T1000 (cell line): ENCODE measurements at regions not wholly inside any gene's neighbourhood (a gene's known extent, or its start where the extent isn't known, plus 50 kb on each side); places are given as distances from the start of the nearest gene placed in this dataset.

Experiments used
- DNase-seq: peaks from one replicate; lab custom pipeline; 2025; ENCODE audit warnings: mixed read lengths; lab: John Stamatoyannopoulos, UW

- no peak for DNase-seq
Observed at GRCh38 chr3:135800071-135800549, 165.4 kb upstream of the PPP2R3A start.

GRCh38 chr3:135801018-135801417, 164.5 kb upstream of the PPP2R3A start:
- no peak for DNase-seq

GRCh38 chr3:135802171-135802570, 163.4 kb upstream of the PPP2R3A start:
- DNase-seq: no peak

GRCh38 chr3:135803028-135803692, 162.4 kb upstream of the PPP2R3A start:
- no peak for DNase-seq

- no peak for DNase-seq
Observed at GRCh38 chr3:135805752-135806151, 159.8 kb upstream of the PPP2R3A start.

GRCh38 chr3:135806317-135806716, 159.2 kb upstream of the PPP2R3A start:
- no peak for DNase-seq

- no peak for DNase-seq
Observed at GRCh38 chr3:135807879-135808278, 157.6 kb upstream of the PPP2R3A start.

GRCh38 chr3:135809021-135809634, 156.4 kb upstream of the PPP2R3A start:
- DNase-seq: no peak

GRCh38 chr3:135811651-135812050, 153.9 kb upstream of the PPP2R3A start:
- no peak for DNase-seq

- no peak for DNase-seq
Observed at GRCh38 chr3:135812057-135812456, 153.5 kb upstream of the PPP2R3A start.

GRCh38 chr3:135834465-135834864, 131.1 kb upstream of the PPP2R3A start:
- DNase-seq: no peak

GRCh38 chr3:135837977-135838631, 127.4 kb upstream of the PPP2R3A start:
- no peak for DNase-seq

GRCh38 chr3:135840436-135840835, 125.1 kb upstream of the PPP2R3A start:
- DNase-seq: no peak

- no peak for DNase-seq
Observed at GRCh38 chr3:135844386-135844785, 121.1 kb upstream of the PPP2R3A start.

GRCh38 chr3:135848051-135848450, 117.5 kb upstream of the PPP2R3A start:
- no peak for DNase-seq

GRCh38 chr3:135849827-135850226, 115.7 kb upstream of the PPP2R3A start:
- DNase-seq: no peak

GRCh38 chr3:135851201-135852081, 114.1 kb upstream of the PPP2R3A start:
- DNase-seq: no peak

GRCh38 chr3:135853981-135854380, 111.5 kb upstream of the PPP2R3A start:
- DNase-seq: no peak

GRCh38 chr3:135860761-135861160, 104.8 kb upstream of the PPP2R3A start:
- DNase-seq: no peak

- no peak for DNase-seq
Observed at GRCh38 chr3:135862361-135862760, 103.2 kb upstream of the PPP2R3A start.

- no peak for DNase-seq
Observed at GRCh38 chr3:135864060-135864459, 101.5 kb upstream of the PPP2R3A start.

- DNase-seq: no peak
Observed at GRCh38 chr3:135865085-135865484, 100.4 kb upstream of the PPP2R3A start.
